Activated CD4-positive, alpha-beta T cell treated with anti-CD3 and anti-CD28 coated beads, Interleukin-2, amount 10 ng/mL, durations not matched to agents 7 days and 5 days (primary cell): ENCODE measurements at regions not wholly inside any gene's neighbourhood (a gene's known extent, or its start where the extent isn't known, plus 50 kb on each side); places are given as distances from the start of the nearest gene placed in this dataset.
"Not testable (repeated sequence)": the region's sequence is repeated elsewhere in the genome, so short reads cannot be mapped to it uniquely, and the experiment has no call there.

ENCODE experiments used
- CTCF ChIA-PET: fragments of 350-600 bp; sonication (Branson Sonifier 250); formaldehyde crosslinking; loops from one replicate; lab custom pipeline; 2021; ENCODE audit warnings: antibody characterized with exemption; lab: Charles Lee
- POLR2A ChIA-PET: fragments of 350-600 bp; sonication (Branson Sonifier 250); formaldehyde crosslinking; loops from one replicate; lab custom pipeline; 2021; ENCODE audit warnings: antibody characterized with exemption; lab: Charles Lee
- DNase-seq: peaks from one replicate; pipeline ENCODE4 v3.0.0-alpha.2; 2020
- H3K27ac Mint-ChIP-seq: one replicate; pipeline ENCODE4 v1.8.0; 2021; ENCODE audit warnings: mild to moderate bottlenecking, moderate library complexity, mixed read lengths
- H3K27me3 Mint-ChIP-seq: one replicate; pipeline ENCODE4 v1.8.0; 2021; ENCODE audit warnings: mixed read lengths
- H3K36me3 Mint-ChIP-seq: one replicate; pipeline ENCODE4 v1.8.0; 2021; ENCODE audit warnings: low read depth, mixed read lengths
- H3K4me1 Mint-ChIP-seq: one replicate; pipeline ENCODE4 v1.8.0; 2021; ENCODE audit warnings: mixed read lengths
- H3K4me3 Mint-ChIP-seq: one replicate; pipeline ENCODE4 v1.8.0; 2021; ENCODE audit warnings: mild to moderate bottlenecking, moderate library complexity, mixed read lengths
- H3K9me3 Mint-ChIP-seq: one replicate; pipeline ENCODE4 v1.8.0; 2021; ENCODE audit warnings: mixed read lengths

- POLR2A ChIA-PET = no interaction called here
- H3K27ac Mint-ChIP-seq = no peak overlapping the region
- H3K4me1 Mint-ChIP-seq = no peaks in the 10 kb centered on the region
- CTCF ChIA-PET = no interaction called here
- DNase-seq = no peak
- no peaks in the 10 kb centered on the region for H3K27me3 Mint-ChIP-seq
- H3K36me3 Mint-ChIP-seq = no peaks in the 10 kb centered on the region
- H3K9me3 Mint-ChIP-seq = no peaks in the 10 kb centered on the region
- H3K4me3 Mint-ChIP-seq = no peak overlapping the region
These were observed 155.0 kb upstream of the SFSWAP start for GRCh38 chr12:131555866-131556265.

- CTCF ChIA-PET = no interaction called here
- DNase-seq = no peak
- Mint-ChIP-seq H3K27ac (no peak overlapping the region), H3K4me3 (no peak overlapping the region), H3K4me1 (no peaks in the 10 kb centered on the region), H3K27me3 (no peaks in the 10 kb centered on the region), H3K9me3 (no peaks in the 10 kb centered on the region), H3K36me3 (no peaks in the 10 kb centered on the region)
- POLR2A ChIA-PET = no interaction called here
These were observed 153.7 kb upstream of the SFSWAP start for GRCh38 chr12:131557078-131557709.

GRCh38 chr12:131559517-131560516 lies 151.1 kb upstream of the SFSWAP start:
- Mint-ChIP-seq H3K4me1 (no peaks in the 10 kb centered on the region), H3K27me3 (no peaks in the 10 kb centered on the region)
- CTCF ChIA-PET = no interaction called here

GRCh38 chr12:131561051-131561450 lies 149.8 kb upstream of the SFSWAP start:
- no peak for DNase-seq
- Mint-ChIP-seq H3K9me3 (no peaks in the 10 kb centered on the region), H3K4me3 (no peak overlapping the region), H3K4me1 (no peaks in the 10 kb centered on the region), H3K27me3 (peaks cover under 1% of the 10 kb centered on the region), H3K27ac (no peak overlapping the region), H3K36me3 (no peaks in the 10 kb centered on the region)
- POLR2A ChIA-PET = no interaction called here
- CTCF ChIA-PET = no interaction called here

More at GRCh38 chr12:131559517-131560516, 151.1 kb upstream of the SFSWAP start:
- H3K27ac Mint-ChIP-seq = no peak overlapping the region
- H3K9me3 Mint-ChIP-seq = no peaks in the 10 kb centered on the region
- DNase-seq = no peak
- POLR2A ChIA-PET = no interaction called here
- H3K4me3 Mint-ChIP-seq = no peak overlapping the region
- H3K36me3 Mint-ChIP-seq = no peaks in the 10 kb centered on the region

GRCh38 chr12:131561891-131562684 lies 148.8 kb upstream of the SFSWAP start:
- ChIA-PET CTCF (no interaction called here), POLR2A (no interaction called here)
- peaks cover 2% of the 10 kb centered on the region for H3K27me3 Mint-ChIP-seq
- no peaks in the 10 kb centered on the region for H3K4me1 Mint-ChIP-seq
- no peaks in the 10 kb centered on the region for H3K9me3 Mint-ChIP-seq
- no peaks in the 10 kb centered on the region for H3K36me3 Mint-ChIP-seq
- no peak overlapping the region for H3K27ac Mint-ChIP-seq
- DNase-seq = no peak
- H3K4me3 Mint-ChIP-seq = no peak overlapping the region

GRCh38 chr12:131564138-131564727 lies 146.7 kb upstream of the SFSWAP start:
- DNase-seq, H3K4me1 Mint-ChIP-seq, H3K4me3 Mint-ChIP-seq, H3K36me3 Mint-ChIP-seq, H3K27me3 Mint-ChIP-seq, POLR2A ChIA-PET, H3K27ac Mint-ChIP-seq, H3K9me3 Mint-ChIP-seq: not testable (repeated sequence)
- CTCF ChIA-PET = interaction anchor here (0.9 kb wide), 1 partner anchor 10 kb away, joined by 3 read pairs; no protein-coding TSS in a partner anchor

- H3K27ac Mint-ChIP-seq = no peak overlapping the region
- no peak for DNase-seq
- H3K4me1 Mint-ChIP-seq = no peaks in the 10 kb centered on the region
- peaks cover 2% of the 10 kb centered on the region for H3K27me3 Mint-ChIP-seq
- H3K9me3 Mint-ChIP-seq = no peaks in the 10 kb centered on the region
- CTCF ChIA-PET = interaction anchor here (0.9 kb wide), 1 partner anchor 10 kb away, joined by 3 read pairs; no protein-coding TSS in a partner anchor
- H3K36me3 Mint-ChIP-seq = no peaks in the 10 kb centered on the region
- POLR2A ChIA-PET = no interaction called here
- no peak overlapping the region for H3K4me3 Mint-ChIP-seq
These were observed 146.0 kb upstream of the SFSWAP start for GRCh38 chr12:131564845-131565244.

- Mint-ChIP-seq H3K27ac (no peak overlapping the region), H3K4me3 (no peak overlapping the region), H3K27me3 (peaks cover 2% of the 10 kb centered on the region), H3K36me3 (no peaks in the 10 kb centered on the region), H3K4me1 (no peaks in the 10 kb centered on the region), H3K9me3 (no peaks in the 10 kb centered on the region)
- ChIA-PET POLR2A (no interaction called here), CTCF (no interaction called here)
- no peak for DNase-seq
These were observed 145.4 kb upstream of the SFSWAP start for GRCh38 chr12:131565267-131566015.

- H3K9me3 Mint-ChIP-seq = no peaks in the 10 kb centered on the region
- no peaks in the 10 kb centered on the region for H3K36me3 Mint-ChIP-seq
- ChIA-PET POLR2A (no interaction called here), CTCF (no interaction called here)
- no peak for DNase-seq
- H3K4me3 Mint-ChIP-seq = no peak overlapping the region
- no peak overlapping the region for H3K27ac Mint-ChIP-seq
- no peaks in the 10 kb centered on the region for H3K4me1 Mint-ChIP-seq
- H3K27me3 Mint-ChIP-seq = peaks cover 2% of the 10 kb centered on the region
These were observed 142.6 kb upstream of the SFSWAP start for GRCh38 chr12:131568336-131568735.

GRCh38 chr12:131570596-131570995 lies 140.3 kb upstream of the SFSWAP start:
- no peak overlapping the region for H3K27ac Mint-ChIP-seq
- ChIA-PET POLR2A (no interaction called here), CTCF (no interaction called here)
- no peaks in the 10 kb centered on the region for H3K9me3 Mint-ChIP-seq
- H3K4me1 Mint-ChIP-seq = no peaks in the 10 kb centered on the region
- no peak overlapping the region for H3K4me3 Mint-ChIP-seq
- H3K36me3 Mint-ChIP-seq = no peaks in the 10 kb centered on the region
- DNase-seq = no peak
- peaks cover 2% of the 10 kb centered on the region for H3K27me3 Mint-ChIP-seq

GRCh38 chr12:131571827-131572226 lies 139.1 kb upstream of the SFSWAP start:
- H3K36me3 Mint-ChIP-seq = no peaks in the 10 kb centered on the region
- CTCF ChIA-PET = interaction anchor here (0.6 kb wide), 1 partner anchor 9 kb away, joined by 3 read pairs; no protein-coding TSS in a partner anchor
- POLR2A ChIA-PET = no interaction called here
- H3K27ac Mint-ChIP-seq = no peak overlapping the region
- H3K4me1 Mint-ChIP-seq = no peaks in the 10 kb centered on the region
- H3K9me3 Mint-ChIP-seq = peaks cover 4% of the 10 kb centered on the region
- H3K27me3 Mint-ChIP-seq = no peaks in the 10 kb centered on the region
- no peak for DNase-seq
- no peak overlapping the region for H3K4me3 Mint-ChIP-seq

GRCh38 chr12:131572626-131573025 lies 138.3 kb upstream of the SFSWAP start:
- POLR2A ChIA-PET = no interaction called here
- no peaks in the 10 kb centered on the region for H3K27me3 Mint-ChIP-seq
- no peak overlapping the region for H3K4me3 Mint-ChIP-seq
- CTCF ChIA-PET = no interaction called here
- peaks cover 4% of the 10 kb centered on the region for H3K9me3 Mint-ChIP-seq
- H3K4me1 Mint-ChIP-seq = no peaks in the 10 kb centered on the region
- no peak overlapping the region for H3K27ac Mint-ChIP-seq
- DNase-seq = no peak
- H3K36me3 Mint-ChIP-seq = no peaks in the 10 kb centered on the region
